ENCODE measurements at regions not wholly inside any gene's neighbourhood (a gene's known extent, or its start where the extent isn't known, plus 50 kb on each side); places are given as distances from the start of the nearest gene placed in this dataset.

- TF ChIP-seq, protein P1, sequence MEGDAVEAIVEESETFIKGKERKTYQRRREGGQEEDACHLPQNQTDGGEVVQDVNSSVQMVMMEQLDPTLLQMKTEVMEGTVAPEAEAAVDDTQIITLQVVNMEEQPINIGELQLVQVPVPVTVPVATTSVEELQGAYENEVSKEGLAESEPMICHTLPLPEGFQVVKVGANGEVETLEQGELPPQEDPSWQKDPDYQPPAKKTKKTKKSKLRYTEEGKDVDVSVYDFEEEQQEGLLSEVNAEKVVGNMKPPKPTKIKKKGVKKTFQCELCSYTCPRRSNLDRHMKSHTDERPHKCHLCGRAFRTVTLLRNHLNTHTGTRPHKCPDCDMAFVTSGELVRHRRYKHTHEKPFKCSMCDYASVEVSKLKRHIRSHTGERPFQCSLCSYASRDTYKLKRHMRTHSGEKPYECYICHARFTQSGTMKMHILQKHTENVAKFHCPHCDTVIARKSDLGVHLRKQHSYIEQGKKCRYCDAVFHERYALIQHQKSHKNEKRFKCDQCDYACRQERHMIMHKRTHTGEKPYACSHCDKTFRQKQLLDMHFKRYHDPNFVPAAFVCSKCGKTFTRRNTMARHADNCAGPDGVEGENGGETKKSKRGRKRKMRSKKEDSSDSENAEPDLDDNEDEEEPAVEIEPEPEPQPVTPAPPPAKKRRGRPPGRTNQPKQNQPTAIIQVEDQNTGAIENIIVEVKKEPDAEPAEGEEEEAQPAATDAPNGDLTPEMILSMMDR (conservative IDR thresholded peaks at IDR 0.05; ENCODE audit: low read depth, low read length): no peak
- no peak for TF ChIP-seq EZH2 (IDR thresholded peaks at IDR 0.05; ENCODE audit: borderline replicate concordance, low read depth, low read length, poor library complexity, severe bottlenecking)
These were observed 323.4 kb upstream of the EPHA6 start for GRCh38 chr3:96491023-96491422.
